GM12878 (cell line): ENCODE measurements at regions not wholly inside any gene's neighbourhood (a gene's known extent, or its start where the extent isn't known, plus 50 kb on each side); places are given as distances from the start of the nearest gene placed in this dataset.

Experiments used
- ATAC-seq: fragments of 200-7000 bp; cut with Tn5 transposase; 3 replicates; pipeline ENCODE4 v1.9.1; 2020; ENCODE audit warnings: mild to moderate bottlenecking, moderate library complexity
- BruUV-seq: library from RNA; stranded (reverse); fragments of 400-500 nt; replicated peaks from 2 replicates; lab custom pipeline; 2021; lab: Mats Ljungman, UMichigan
- CTCF ChIA-PET: fragments of 300-600 bp; sonication (Branson Sonifier 250); formaldehyde crosslinking; extraction: SDS; loops from one replicate; lab custom pipeline; 2021; ENCODE audit warnings: inconsistent platforms; lab: Yijun Ruan, JAX
- POLR2A ChIA-PET: fragments of 350-600 bp; formaldehyde crosslinking; extraction: SDS; loops from one replicate; lab custom pipeline; 2021; ENCODE audit warnings: inconsistent platforms; lab: Charles Lee
- RAD21 ChIA-PET: fragments of 300-600 bp; sonication (Branson Sonifier 250); formaldehyde crosslinking; loops from one replicate; lab custom pipeline; 2023; ENCODE audit warnings: antibody characterized with exemption; ENCODE audit not compliant: unreplicated experiment; lab: Charles Lee
- SMC1A ChIA-PET: fragments of 300-600 bp; sonication (Branson Sonifier 250); formaldehyde crosslinking; loops from one replicate; lab custom pipeline; 2023; ENCODE audit not compliant: unreplicated experiment, uncharacterized antibody; lab: Charles Lee
- DNase-seq: peaks from one replicate; pipeline ENCODE4 v3.0.0-alpha.2; 2011; ENCODE audit warnings: low read depth, low spot score
- FAIRE-seq: peaks from 3 replicates; lab custom pipeline; 2011; peaks lifted over from hg19 to GRCh38; lab: Jason Lieb, UNC
- H2AFZ ChIP-seq: 2 replicates; pipeline ENCODE4 v1.6.0; 2011; ENCODE audit warnings: low read depth, low read length, control low read depth; ENCODE audit not compliant: control insufficient read depth
- H3K27ac ChIP-seq: 2 replicates; pipeline ENCODE4 v1.5.1; 2011; ENCODE audit warnings: control low read depth; ENCODE audit not compliant: control insufficient read depth, insufficient read depth
- H3K27me3 ChIP-seq, 2 experiments: replicated peaks in 1 of 2; 2 replicates each; pipeline versions ENCODE4 v1.6.0 to v1.6.1; 2011; ENCODE audit warnings: low read length in 1 of 2; ENCODE audit not compliant: control insufficient read depth in 2 of 2, insufficient read depth in 2 of 2
- H3K36me3 ChIP-seq, 2 experiments: 2 replicates each; pipeline ENCODE4 v1.5.1; 2011; ENCODE audit warnings: low read length in 1 of 2; ENCODE audit not compliant: control insufficient read depth in 2 of 2, insufficient read depth in 2 of 2
- H3K4me1 ChIP-seq: 2 replicates; pipeline ENCODE4 v1.6.1; 2011; ENCODE audit warnings: mild to moderate bottlenecking, low read length, moderate library complexity, mixed read lengths; ENCODE audit not compliant: control insufficient read depth, insufficient read depth
- H3K4me2 ChIP-seq: 2 replicates; pipeline ENCODE4 v1.6.0; 2011; ENCODE audit warnings: control low read depth; ENCODE audit not compliant: control insufficient read depth, insufficient read depth
- H3K4me3 ChIP-seq: fragments of 200-600 bp; sonication (generic); 2 replicates; pipeline ENCODE4 v1.5.1; 2016
- H3K79me2 ChIP-seq: 2 replicates; pipeline ENCODE4 v1.6.0; 2011; ENCODE audit warnings: low read length; ENCODE audit not compliant: control insufficient read depth, insufficient read depth
- H3K9ac ChIP-seq: 2 replicates; pipeline ENCODE4 v1.8.0; 2011; ENCODE audit warnings: low read length, control low read depth, mixed read lengths; ENCODE audit not compliant: control insufficient read depth, insufficient read depth
- H3K9me3 ChIP-seq: replicated peaks from 3 replicates; pipeline ENCODE4 v1.5.1; 2011; ENCODE audit warnings: mild to moderate bottlenecking, low read length; ENCODE audit not compliant: control insufficient read depth, insufficient read depth
- H4K20me1 ChIP-seq: 2 replicates; pipeline ENCODE4 v1.6.0; 2011; ENCODE audit not compliant: control insufficient read depth, insufficient read depth
- ATF3 ChIP-seq: IDR thresholded peaks from 2 replicates; pipeline ENCODE4 v1.6.1; 2011; ENCODE audit warnings: low read depth, mild to moderate bottlenecking, low read length, moderate library complexity, borderline replicate concordance; ENCODE audit errors: extremely low read depth
- BHLHE40 ChIP-seq, 2 experiments: fragments of 450-650 bp in 1 of 2; IDR thresholded peaks; 2 replicates each; pipeline ENCODE4 v1.6.1; 2011 to 2017; ENCODE audit warnings: low read depth in 2 of 2, borderline replicate concordance in 1 of 2, improper control_type of control experiment in 1 of 2, low read length in 1 of 2, mild to moderate bottlenecking in 1 of 2
- CREM ChIP-seq: IDR thresholded peaks from 2 replicates; pipeline ENCODE4 v1.6.1; 2014; ENCODE audit warnings: antibody characterized with exemption, low read depth
- E2F8 ChIP-seq: fragments of 450-650 bp; IDR thresholded peaks from 2 replicates; pipeline ENCODE4 v1.6.1; 2018; ENCODE audit warnings: mild to moderate bottlenecking, low read depth, moderate library complexity; ENCODE audit not compliant: partially characterized antibody
- ETV6 ChIP-seq, 2 experiments: fragments of 450-650 bp in 1 of 2; IDR thresholded peaks in 1 of 2; conservative IDR thresholded peaks in 1 of 2; 2 replicates each; pipeline ENCODE4 v1.6.1; 2014; ENCODE audit warnings: antibody characterized with exemption in 1 of 2, borderline replicate concordance in 1 of 2, low read depth in 1 of 2, mild to moderate bottlenecking in 1 of 2, moderate library complexity in 1 of 2
- FOXK2 ChIP-seq: fragments of 450-650 bp; IDR thresholded peaks from 2 replicates; pipeline ENCODE4 v1.6.1; 2017; ENCODE audit warnings: mild to moderate bottlenecking, moderate library complexity
- FOXM1 ChIP-seq: IDR thresholded peaks from 2 replicates; pipeline ENCODE4 v1.6.1; 2012; ENCODE audit warnings: low read depth, mild to moderate bottlenecking, inconsistent platforms, low read length, moderate library complexity
- HDAC6 ChIP-seq: fragments of 200-600 bp; sonication (generic); IDR thresholded peaks from one replicate; pipeline ENCODE4 v1.8.0; 2017; ENCODE audit warnings: antibody characterized with exemption; ENCODE audit not compliant: unreplicated experiment
- IKZF1 ChIP-seq: fragments of 450-650 bp; conservative IDR thresholded peaks from 2 replicates; pipeline ENCODE4 v1.6.1; 2017; ENCODE audit warnings: antibody characterized with exemption, mild to moderate bottlenecking
- KDM1A ChIP-seq: fragments of 200-600 bp; sonication (generic); IDR thresholded peaks from 2 replicates; pipeline ENCODE4 v1.6.1; 2016; ENCODE audit warnings: borderline replicate concordance
- MAX ChIP-seq: IDR thresholded peaks from 2 replicates; pipeline ENCODE4 v1.6.1; 2012; ENCODE audit warnings: low read depth, low read length, improper control_type of control experiment
- NBN ChIP-seq: fragments of 450-650 bp; IDR thresholded peaks from 2 replicates; pipeline ENCODE4 v1.6.1; 2016
- RELA ChIP-seq: fragments of 450-650 bp; IDR thresholded peaks from 2 replicates; pipeline ENCODE4 v1.8.0; 2014; ENCODE audit warnings: borderline replicate concordance; ENCODE audit not compliant: partially characterized antibody
- RUNX3 ChIP-seq: IDR thresholded peaks from 2 replicates; pipeline ENCODE4 v1.6.1; 2012; ENCODE audit warnings: low read length, inconsistent platforms
- SMARCA5 ChIP-seq: fragments of 450-650 bp; IDR thresholded peaks from 2 replicates; pipeline ENCODE4 v1.6.1; 2017; ENCODE audit warnings: mild to moderate bottlenecking
- SUZ12 ChIP-seq: fragments of 200-600 bp; sonication (generic); IDR thresholded peaks from one replicate; pipeline ENCODE4 v1.6.1; 2018; ENCODE audit warnings: antibody characterized with exemption, mild to moderate bottlenecking; ENCODE audit not compliant: unreplicated experiment
- WGBS: methylation state at CpG from one replicate; pipeline ENCODE4 v1.1.6; 2016; ENCODE audit warnings: low lambda C conversion rate; ENCODE audit not compliant: insufficient replicate concordance, insufficient coverage; ENCODE audit errors: missing lambda C conversion rate; 5-methylcytosine and 5-hydroxymethylcytosine counted together
- in situ Hi-C: fragments of 300-500 bp; cut with MboI; formaldehyde crosslinking; loops from 9 replicates; pipeline ENCODE4 v1.14.3; 2018; ENCODE audit warnings: mixed read lengths
- intact Hi-C: fragments of 100-400 bp; cut with micrococcal nuclease; formaldehyde crosslinking; loops from one replicate; pipeline ENCODE4 v1.14.2; 2022; ENCODE audit not compliant: unreplicated experiment
- TF ChIP-seq, protein P1 (sequence below): IDR thresholded peaks from 2 replicates; pipeline ENCODE4 v1.6.1; 2011; ENCODE audit warnings: borderline replicate concordance, low read depth, mild to moderate bottlenecking, moderate library complexity, low read length; ENCODE audit not compliant: insufficient read depth, poor library complexity, severe bottlenecking

GRCh38 chr20:7817286-7817685 is 123.0 kb downstream of the HAO1 start (continued):
- TF ChIP-seq ATF3 (no peak), SMARCA5 (no peak), IKZF1 (no peak), FOXM1 (no peak), ETV6 (conservative IDR thresholded peaks at IDR 0.05 in 1 of 2, IDR thresholded peaks at IDR 0.05 in 1 of 2; ENCODE audit: borderline replicate concordance in 1 of 2, low read depth in 1 of 2) (no peak), CREM (no peak), NBN (no peak)
- TF ChIP-seq, protein P1, sequence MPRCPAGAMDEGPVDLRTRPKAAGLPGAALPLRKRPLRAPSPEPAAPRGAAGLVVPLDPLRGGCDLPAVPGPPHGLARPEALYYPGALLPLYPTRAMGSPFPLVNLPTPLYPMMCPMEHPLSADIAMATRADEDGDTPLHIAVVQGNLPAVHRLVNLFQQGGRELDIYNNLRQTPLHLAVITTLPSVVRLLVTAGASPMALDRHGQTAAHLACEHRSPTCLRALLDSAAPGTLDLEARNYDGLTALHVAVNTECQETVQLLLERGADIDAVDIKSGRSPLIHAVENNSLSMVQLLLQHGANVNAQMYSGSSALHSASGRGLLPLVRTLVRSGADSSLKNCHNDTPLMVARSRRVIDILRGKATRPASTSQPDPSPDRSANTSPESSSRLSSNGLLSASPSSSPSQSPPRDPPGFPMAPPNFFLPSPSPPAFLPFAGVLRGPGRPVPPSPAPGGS, result no peak

DNA sequence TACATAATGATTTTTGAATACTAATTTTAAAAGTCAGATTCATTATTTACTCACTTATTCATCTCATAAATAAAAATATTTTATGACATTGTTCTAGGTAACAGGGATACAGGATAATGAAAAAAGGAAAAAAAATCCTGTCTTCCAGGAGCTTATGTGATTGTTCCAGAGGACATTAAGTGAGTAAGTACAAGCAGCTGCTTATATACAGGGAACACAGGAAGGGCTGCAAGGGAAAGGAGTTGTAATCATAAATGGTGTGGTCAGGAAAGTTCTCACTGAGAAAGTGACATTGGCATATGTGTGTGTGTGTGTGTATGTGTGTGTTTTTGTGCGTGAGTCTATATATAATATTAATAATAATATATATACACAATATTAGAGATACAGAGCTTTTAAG is 121.8 kb downstream of the HAO1 start:
- no peak for FAIRE-seq
- TF ChIP-seq RUNX3 (no peak), MAX (no peak), NBN (no peak), HDAC6 (no peak), RELA (no peak), KDM1A (no peak), FOXK2 (no peak), SUZ12 (no peak), IKZF1 (no peak), E2F8 (no peak), BHLHE40 (IDR thresholded peaks at IDR 0.05; ENCODE audit: borderline replicate concordance in 1 of 2, low read depth in 2 of 2, low read length in 1 of 2) (no peak)

More for the DNA sequence above, 121.8 kb downstream of the HAO1 start:
- intact Hi-C loops (no loop called here), in situ Hi-C loops (no loop called here)
- Histone ChIP-seq H4K20me1 (no peaks in the 10 kb centered on the region), H3K4me1 (no peaks in the 10 kb centered on the region), H3K9ac (no peak overlapping the region), H3K4me3 (no peak overlapping the region), H3K9me3 (no peaks in the 10 kb centered on the region), H3K27ac (no peak overlapping the region), H3K79me2 (no peaks in the 10 kb centered on the region), H3K36me3 (no peaks in the 10 kb centered on the region), H3K4me2 (no peak overlapping the region), H3K27me3 (no peaks in the 10 kb centered on the region), H2AFZ (no peak overlapping the region)
- DNase-seq, result no peak
- ChIA-PET SMC1A (interaction anchor here (0.8 kb wide), 1 partner anchor 104 kb away, joined by 3 read pairs; no protein-coding TSS in a partner anchor), POLR2A (no interaction called here), CTCF (no interaction called here), RAD21 (no interaction called here)
- 0% methylated on average over 1 of the region's 1 CpG for WGBS
- no TSS peak for BruUV-seq
- no peak for ATAC-seq
